ENCODE measurements at regions not wholly inside any gene's neighbourhood (a gene's known extent, or its start where the extent isn't known, plus 50 kb on each side); places are given as distances from the start of the nearest gene placed in this dataset.

DNA sequence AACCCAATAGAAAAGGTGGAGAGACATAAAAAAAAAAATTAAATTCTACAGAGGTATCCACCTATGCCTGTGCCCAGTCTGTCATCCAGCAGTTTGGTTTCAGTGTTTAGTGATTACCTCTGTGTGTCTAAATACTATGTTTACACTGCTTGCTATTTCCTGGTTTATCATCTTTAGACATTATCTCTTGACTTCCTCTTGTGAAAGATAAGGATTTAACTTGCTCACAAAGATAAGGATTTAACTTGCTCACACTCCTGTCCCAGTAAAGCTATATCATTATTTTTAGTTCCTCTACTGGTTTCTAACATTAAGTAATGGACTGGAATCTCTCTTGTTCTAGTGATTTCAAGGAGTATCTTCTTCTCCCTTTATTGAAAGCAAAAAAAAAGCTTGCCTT, 53.9 kb upstream of the ZFR start:
- DNase-seq, result no peak
- no peak for ATAC-seq
- Histone ChIP-seq H3K27ac (no peak overlapping the region), H3K9me3 (no peaks in the 10 kb centered on the region), H3K36me3 (no peaks in the 10 kb centered on the region), H3K27me3 (peaks cover 0 to 30% of the 10 kb centered on the region in 2 donors), H3K4me1 (no peaks in the 10 kb centered on the region), H3K4me3 (no peak overlapping the region)
- TF ChIP-seq, protein P1, sequence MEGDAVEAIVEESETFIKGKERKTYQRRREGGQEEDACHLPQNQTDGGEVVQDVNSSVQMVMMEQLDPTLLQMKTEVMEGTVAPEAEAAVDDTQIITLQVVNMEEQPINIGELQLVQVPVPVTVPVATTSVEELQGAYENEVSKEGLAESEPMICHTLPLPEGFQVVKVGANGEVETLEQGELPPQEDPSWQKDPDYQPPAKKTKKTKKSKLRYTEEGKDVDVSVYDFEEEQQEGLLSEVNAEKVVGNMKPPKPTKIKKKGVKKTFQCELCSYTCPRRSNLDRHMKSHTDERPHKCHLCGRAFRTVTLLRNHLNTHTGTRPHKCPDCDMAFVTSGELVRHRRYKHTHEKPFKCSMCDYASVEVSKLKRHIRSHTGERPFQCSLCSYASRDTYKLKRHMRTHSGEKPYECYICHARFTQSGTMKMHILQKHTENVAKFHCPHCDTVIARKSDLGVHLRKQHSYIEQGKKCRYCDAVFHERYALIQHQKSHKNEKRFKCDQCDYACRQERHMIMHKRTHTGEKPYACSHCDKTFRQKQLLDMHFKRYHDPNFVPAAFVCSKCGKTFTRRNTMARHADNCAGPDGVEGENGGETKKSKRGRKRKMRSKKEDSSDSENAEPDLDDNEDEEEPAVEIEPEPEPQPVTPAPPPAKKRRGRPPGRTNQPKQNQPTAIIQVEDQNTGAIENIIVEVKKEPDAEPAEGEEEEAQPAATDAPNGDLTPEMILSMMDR (IDR thresholded peaks at IDR 0.05), result no peak
- intact Hi-C loops (cut with DNase I), result loop anchor here in 1 of 2 donors (5.0 kb wide), 1 partner anchor 89 kb away; the partner anchor contains the start of gene SUB1

DNA sequence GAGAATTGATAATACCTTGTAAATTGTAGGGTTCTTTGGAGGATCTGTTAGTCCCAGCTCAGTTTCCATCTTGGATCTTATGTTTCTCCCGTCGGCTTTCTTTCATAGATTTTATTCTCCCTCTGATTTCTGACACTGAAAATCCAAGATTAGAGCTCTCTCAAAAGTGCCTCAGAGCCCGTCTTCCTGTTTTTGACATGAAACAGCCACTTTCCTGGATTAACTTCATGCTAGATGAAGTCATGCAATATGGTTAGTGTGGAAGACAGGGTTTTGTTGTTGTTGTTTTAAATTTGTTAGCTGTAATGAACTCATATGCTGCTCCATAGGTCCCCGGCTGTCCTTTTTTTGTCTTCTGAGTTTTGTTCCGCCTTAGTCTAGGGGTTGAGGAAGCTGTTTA, 51.6 kb upstream of the ZFR start:
- ATAC-seq (no peak), DNase-seq (no peak)
- intact Hi-C loops (cut with DNase I), result loop anchor here in 1 of 2 donors (5.0 kb wide), 1 partner anchor 91 kb away; the partner anchor contains the start of gene SUB1

DNA sequence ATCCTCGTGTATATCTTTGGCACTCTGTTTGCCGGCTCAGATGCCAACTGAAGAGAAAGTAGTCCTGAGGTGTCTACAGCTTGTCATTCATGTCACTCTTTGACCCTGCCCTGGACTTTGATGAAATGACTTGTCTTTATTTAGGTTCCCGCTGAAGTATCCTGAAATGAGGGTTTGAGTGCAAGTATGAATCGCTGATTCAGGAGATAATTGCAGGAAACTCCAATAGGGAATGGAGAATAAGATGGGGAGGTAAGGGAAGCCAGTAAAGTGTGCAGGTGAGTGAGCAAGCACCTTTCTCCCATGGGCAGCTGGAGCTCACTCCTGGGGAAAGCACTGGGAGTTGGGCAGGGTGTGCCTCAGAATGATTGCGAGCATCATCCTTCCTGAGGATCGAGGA, 50.3 kb upstream of the ZFR start:
- intact Hi-C loops (cut with DNase I), result loop anchor here in 1 of 2 donors (5.0 kb wide), 1 partner anchor 92 kb away; the partner anchor contains the start of gene SUB1

More for the DNA sequence above, 51.6 kb upstream of the ZFR start:
- TF ChIP-seq, protein P1 (IDR thresholded peaks at IDR 0.05), result no peak
- no peaks in the 10 kb centered on the region for H3K36me3 ChIP-seq
- no peak overlapping the region for H3K27ac ChIP-seq
- peaks cover 0 to 17% of the 10 kb centered on the region in 2 donors for H3K27me3 ChIP-seq
- H3K9me3 ChIP-seq, result no peaks in the 10 kb centered on the region
- no peaks in the 10 kb centered on the region for H3K4me1 ChIP-seq
- H3K4me3 ChIP-seq, result no peak overlapping the region

More for the DNA sequence above, 50.3 kb upstream of the ZFR start:
- no peak overlapping the region for H3K27ac ChIP-seq
- H3K4me3 ChIP-seq, result no peak overlapping the region
- H3K4me1 ChIP-seq, result no peaks in the 10 kb centered on the region
- H3K9me3 ChIP-seq, result no peaks in the 10 kb centered on the region
- ATAC-seq, result no peak
- peaks cover 0 to 5% of the 10 kb centered on the region in 2 donors for H3K27me3 ChIP-seq
- DNase-seq, result no peak
- H3K36me3 ChIP-seq, result no peaks in the 10 kb centered on the region
- TF ChIP-seq, protein P1 (IDR thresholded peaks at IDR 0.05), result no peak
